NCI-H345 treated with DMSO at 0.1 percent for 48 hours (cell line): ENCODE measurements at regions not wholly inside any gene's neighbourhood (a gene's known extent, or its start where the extent isn't known, plus 50 kb on each side); places are given as distances from the start of the nearest gene placed in this dataset.
"Not testable (repeated sequence)": the region's sequence is repeated elsewhere in the genome, so short reads cannot be mapped to it uniquely, and the experiment has no call there.

Source experiments
- DNase-seq: peaks from one replicate; lab custom pipeline; 2025; ENCODE audit not compliant: unreplicated experiment; lab: John Stamatoyannopoulos, UW

DNA sequence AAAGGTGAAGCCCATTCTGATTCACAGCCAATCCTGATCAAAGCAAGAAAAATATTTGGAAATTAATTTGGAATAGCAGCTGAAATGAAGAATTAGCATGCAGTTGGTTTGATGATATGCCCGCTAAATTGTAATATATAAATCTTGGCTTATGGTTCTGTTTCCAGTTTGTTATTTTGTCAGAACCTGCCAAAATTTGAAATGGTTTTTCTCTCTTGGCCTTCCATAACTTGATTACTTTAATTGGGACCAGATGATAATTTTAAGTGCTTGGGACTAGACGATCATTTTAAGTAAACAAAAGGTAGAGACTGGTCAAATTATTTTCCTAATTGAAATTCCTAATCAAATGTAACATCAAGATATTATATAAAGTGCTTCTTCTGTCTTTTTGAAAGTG is 842.4 kb downstream of the TBL1XR1 start:
- no peak for DNase-seq

DNA sequence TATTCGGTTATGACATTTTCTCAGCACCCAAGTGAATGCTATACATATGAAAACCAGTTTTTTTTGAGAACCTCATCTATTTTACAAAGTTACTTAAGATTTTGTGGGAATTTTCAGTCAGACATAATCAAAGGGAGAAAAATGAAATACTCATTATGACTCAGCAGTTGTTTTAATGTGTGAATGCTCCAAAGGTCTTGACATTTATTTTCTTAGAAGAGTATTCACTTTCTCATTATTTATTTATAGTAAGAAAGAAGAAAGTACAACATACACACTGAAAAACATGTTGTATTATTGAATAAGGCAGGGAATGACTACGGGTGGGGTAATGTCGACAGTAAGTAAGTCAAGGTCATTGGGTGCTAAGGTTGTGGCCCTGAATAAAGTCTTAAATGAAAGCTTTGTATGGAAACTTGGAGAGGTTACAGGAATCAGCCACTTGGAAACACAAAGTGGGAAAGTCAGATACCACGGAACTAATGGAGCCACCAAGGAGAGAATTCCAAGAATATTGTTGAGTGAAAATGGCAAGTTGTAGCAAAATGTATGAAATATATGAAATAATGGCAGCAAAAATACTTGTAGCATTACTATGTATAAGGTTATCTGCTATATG is 844.5 kb downstream of the TBL1XR1 start:
- no peak for DNase-seq

DNA sequence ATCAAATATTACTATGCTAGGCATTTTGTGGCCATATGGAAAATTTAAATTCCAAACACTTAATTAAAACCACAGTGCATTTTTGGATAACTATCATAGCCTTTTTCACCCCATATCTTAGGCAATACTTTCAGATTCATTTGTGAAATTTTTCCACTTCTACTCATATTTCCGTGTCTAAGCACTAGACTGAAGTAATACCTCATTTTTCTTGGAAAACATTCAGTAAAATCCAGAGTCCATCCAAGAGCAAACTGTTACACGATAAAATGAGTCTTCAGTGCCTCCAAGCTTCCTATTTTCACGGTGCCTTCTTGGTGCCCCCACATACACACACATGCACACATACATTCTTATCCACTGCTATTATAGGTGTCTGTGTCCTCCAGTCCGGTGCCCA is 845.9 kb downstream of the TBL1XR1 start:
- no peak for DNase-seq

DNA sequence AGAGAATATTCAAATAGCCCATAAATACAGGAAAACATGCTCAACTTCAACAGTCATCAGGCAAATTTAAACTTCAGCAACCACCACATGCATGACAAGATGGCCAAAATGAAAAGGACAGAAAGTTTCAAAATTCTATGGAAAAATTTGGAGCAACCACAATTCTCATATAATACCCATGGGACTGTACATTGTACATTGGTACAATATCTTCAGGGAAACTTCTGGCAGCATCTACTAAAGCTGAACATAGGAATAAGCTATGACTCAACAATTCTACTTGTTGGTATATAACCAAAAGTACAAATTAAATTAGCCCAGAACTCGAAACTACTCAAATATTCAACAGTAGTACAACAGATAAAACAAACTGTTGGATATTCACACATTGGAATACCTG is 847.6 kb downstream of the TBL1XR1 start:
- no peak for DNase-seq

DNA sequence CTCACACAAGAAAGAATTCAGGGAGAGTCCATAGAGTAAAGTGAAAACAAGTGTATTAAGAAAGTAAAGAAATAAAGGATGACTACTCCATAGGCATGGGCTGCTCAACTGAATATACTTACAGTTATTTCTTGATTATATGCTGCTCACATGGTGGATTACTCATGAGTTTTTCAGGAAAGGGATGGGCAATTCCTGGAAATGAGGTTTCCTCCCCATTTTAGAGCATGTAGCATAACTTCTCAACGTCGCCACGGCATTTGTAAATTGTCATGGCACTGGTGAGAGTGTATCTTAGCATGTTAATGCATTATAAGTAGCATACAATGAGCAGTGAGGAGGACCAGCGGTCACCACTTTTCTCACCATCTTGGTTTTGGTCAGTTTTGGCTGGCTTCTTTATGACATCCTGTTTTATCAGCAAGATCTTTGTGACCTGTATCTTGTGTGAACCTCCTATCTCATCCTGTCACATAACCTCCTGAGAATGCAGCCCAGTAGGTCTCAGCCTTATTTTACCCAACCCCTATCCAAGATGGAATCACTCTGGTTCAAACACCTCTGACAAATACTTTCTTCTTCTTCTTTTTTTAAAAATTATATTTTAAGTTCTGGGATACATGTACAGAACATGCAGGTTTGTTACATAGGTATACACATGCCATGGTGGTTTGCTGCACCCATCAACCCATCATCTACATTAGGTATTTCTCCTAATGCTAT is 849.7 kb downstream of the TBL1XR1 start:
- no peak for DNase-seq

DNA sequence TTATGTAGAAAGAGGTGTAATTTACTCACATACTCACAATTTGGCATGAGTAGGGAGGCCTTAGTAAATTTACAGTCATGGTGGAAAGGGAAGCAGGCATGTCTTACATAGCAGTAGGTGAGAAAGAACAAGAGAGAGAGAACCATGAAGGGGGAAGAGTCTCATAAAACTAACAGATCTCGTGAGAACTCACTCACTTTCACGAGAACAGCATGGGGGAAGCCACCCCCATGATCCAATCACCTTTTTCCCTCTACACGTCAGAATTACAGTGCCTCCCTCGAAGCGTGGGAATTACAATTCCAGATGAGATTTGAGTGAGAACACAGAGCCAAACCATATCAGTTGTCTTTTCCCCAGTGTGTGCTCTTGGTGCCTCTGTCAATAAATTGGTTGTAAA is 855.3 kb downstream of the TBL1XR1 start:
- DNase-seq, result no peak

DNA sequence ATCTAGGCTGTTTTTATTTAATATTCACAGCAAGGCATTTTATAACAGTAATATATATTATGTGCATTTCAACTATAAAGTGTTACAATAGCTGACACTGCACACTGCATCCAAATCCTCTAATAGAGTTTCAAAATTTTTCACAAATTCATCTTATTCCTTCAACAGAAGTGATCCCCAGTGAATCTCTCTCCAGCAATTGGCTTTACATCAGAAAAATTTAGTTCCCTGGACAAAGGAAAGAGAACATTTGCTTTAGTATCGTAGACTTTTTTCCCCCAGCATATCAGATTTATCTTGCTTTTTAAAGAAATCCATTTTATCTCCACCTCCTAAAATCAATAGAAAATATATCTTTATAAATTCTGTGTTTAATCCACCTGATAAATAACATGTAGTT is 868.6 kb downstream of the TBL1XR1 start:
- no peak for DNase-seq

DNA sequence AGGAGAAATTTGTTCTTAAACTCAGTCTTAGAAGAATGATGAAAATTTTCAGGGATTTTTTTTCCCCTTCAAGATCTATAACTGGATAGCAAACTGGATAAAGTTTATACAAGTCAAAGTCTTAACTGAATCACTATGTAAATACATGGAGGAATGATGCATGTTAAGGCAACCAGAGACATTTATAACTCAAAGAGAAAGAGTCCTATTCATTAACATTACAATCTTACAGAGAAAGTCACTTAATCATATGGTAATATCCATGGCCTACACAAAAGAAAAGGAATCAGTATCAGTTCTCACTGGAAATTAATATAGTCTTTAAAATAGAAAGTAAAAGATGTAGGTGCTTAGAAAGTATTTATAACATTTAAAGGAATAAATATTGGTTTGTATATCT is 869.1 kb downstream of the TBL1XR1 start:
- DNase-seq, result no peak

DNA sequence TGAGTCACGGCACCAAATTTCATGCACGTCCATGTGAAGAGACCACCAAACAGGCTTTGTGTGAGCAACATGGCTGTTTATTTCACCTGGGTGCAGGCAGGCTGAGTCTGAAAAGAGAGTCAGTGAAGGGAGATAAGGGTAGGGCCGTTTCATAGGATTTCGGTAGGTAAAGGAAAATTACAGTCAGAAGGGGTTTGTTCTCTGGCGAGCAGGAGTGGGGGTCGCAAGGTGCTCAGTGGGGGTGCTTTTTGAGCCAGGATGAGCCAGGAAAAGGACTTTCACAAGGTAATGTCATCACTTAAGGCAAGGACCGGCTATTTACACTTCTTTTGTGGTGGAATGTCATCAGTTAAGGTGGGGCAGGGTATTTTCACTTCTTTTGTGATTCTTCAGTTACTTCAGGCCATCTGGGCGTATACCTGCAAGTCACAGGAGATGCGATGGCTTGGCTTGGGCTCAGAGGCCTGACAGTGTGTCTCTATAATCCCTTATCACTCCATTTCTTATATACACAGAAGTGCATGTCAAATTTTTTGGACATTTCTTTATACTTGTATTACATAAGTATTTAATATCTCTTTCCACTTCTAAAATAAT is 870.3 kb downstream of the TBL1XR1 start:
- not testable (repeated sequence) for DNase-seq

DNA sequence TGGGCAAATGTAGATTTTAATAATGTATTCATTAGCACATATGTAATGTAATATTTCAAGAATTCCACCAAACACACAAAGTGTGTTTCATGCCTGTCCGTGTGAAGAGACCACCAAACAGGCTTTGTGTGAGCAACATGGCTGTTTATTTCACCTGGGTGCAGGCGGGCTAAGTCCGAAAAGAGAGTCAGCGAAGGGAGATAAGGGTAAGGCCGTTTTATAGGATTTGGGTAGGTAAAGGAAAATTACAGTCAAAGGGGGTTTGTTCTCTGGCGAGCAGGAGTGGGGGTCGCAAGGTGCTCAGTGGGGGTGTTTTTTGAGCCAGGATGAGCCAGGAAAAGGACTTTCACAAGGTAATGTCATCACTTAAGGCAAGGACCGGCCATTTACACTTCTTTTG is 875.8 kb downstream of the TBL1XR1 start:
- DNase-seq, result not testable (repeated sequence)

DNA sequence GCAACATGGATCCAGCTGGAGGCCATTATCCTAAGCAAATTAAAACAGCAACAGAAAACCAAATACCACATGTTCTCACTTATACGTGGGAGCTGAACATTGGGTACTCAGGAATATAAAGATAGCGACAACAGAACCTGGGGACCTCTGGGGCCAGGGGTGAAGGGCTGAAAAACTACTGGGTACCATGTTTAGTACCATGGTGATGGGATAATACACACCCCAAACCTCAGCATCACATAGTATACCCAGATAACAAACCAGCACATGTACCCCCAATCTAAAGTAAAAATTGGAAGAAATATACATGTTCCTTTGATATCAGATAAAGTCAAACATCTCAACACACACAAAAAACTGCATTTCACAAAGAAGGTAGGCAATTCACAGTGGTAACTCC is 876.2 kb downstream of the TBL1XR1 start:
- no peak for DNase-seq

DNA sequence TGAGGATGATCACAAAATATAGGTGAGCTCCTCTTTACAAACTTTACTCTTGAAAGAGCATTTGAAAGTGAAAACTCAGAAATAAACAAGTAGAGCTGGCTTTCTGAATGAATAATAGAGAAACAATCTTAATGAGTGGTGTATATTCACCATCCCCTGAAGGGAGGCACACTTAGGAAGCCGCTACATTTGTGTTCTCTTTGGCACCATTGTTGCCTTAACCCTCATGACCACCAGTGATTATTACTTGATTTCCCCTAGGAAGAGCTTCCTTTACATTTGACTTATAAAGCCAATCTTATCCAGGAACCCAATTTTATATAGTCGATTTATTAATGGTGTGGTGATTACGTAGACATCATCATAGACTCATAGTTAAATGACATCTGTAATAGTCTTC is 883.9 kb downstream of the TBL1XR1 start:
- no peak for DNase-seq

DNA sequence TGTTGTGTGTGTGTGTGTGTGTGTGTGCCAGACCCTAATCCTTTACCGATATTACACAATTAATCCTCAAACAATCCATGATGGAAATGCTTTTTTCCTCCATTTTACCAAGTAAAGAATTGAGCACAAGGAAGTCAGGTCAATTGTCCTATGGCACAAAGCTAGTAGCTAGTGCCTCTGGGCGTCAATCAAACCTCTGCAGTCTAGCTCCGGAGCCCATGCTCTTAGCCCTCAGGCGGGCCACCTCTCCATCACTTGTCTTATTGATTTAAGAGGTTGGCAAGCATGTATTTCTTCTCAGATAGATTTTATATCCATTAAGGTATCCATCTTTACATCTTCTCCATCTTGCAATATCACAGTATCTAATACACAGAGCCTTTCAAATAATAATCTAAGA is 886.6 kb downstream of the TBL1XR1 start:
- DNase-seq, result no peak

DNA sequence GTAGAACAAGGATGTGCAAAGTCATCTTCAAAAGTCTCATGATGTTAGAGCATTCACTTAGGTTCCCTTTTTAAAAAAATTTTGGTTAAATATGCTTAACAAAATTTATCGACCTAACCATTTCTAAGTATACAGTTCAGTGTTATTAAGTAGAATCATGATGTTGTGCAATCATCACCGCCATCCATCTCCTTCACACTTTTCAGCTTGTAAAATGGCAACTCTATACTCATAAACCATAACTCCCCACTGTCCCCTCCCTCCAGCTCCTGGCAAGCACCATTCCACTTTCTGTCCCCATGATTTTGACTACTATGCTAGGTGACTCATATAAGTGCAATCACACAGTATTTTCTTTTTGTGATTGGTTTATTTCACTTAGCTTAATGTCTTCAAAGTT is 895.0 kb downstream of the TBL1XR1 start:
- DNase-seq, result no peak

DNA sequence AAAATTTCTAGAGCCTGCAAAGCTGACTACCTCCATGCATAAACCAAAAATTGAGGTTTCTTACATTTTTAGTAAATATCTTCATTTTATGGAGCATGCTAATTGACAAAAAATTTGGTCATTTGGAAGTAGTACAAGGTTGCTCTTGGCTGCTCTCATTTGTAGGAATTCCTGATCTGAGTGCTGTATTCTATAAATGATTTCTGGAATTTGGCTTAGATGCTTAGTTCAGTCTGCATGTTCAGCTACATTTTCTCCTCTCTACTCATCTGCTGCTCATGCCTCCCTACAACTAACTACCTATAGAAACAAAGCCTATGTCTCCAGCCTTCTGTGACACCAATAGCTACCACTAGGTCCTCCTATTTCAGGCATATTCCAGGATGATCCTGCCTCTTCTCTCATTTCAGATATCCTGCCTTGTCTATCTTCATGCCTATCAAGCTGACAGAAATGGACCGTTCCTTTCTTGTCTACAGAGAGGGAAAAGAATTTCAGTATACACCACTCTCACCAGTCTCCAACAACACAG is 901.1 kb downstream of the TBL1XR1 start:
- DNase-seq, result no peak

DNA sequence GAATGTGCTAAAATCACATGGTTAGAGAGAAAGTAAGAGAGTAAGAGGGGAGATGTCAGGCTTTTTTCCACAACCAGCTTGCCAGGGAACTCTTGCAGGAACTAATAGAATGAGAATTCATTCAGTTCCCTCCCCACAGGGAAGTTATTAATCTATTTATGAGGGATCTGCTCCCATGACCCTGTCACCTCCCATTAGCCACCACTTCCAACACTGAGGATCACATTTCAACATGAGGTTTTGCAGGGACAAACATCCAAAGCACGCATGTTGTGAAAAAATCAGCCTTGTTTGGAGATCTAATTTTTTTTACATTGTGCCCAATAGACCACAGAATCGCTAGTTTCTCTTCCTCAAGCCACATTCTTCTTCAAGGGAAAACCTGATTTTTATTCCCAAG is 904.0 kb downstream of the TBL1XR1 start:
- DNase-seq, result no peak

DNA sequence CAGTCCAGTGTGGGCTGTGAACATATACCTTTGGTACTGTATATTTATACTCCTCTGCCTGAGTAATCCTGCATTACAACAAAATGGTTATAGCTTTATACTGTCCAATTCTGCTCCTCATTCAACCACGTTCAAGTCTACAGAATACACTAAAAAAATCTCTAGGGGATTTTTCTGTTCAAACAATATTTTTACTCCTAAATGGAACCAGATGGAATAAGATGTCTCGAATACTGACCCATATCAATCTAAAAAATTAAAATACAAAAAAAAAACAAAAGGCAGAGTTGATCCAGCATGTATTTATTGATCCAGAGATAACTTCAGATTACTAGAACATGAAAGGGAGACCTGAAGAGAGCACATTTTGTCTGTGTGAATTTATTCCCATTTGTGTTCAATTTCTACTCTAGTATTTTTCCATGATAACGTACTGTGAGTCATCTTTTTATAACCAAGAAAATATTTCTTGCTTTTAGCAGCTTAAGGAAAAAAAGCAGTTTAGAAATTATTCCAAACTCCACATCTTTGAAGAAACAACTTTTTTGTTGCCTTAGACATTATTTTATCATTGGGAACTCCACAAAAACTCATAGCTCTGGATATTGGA is 910.7 kb downstream of the TBL1XR1 start:
- no peak for DNase-seq

DNA sequence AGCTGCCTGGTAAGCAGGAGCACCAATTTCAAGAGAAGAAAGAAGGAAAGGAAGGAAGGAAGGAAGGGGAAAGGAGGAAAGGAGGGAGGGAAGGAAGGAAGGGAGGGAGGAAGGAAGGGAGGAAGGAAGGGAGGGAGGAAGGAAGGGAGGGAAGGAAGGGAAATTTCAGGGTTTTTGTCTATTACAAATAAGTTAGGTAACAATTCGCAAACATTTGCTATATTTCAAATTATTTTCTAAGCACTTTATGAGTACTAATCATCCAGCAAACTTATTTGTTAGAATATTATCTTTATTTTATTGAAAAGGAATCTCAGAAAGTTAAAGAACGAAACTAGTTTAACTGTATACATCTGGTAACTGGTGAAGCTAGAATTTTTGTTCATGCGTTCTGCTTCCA is 921.7 kb downstream of the TBL1XR1 start:
- no peak for DNase-seq

DNA sequence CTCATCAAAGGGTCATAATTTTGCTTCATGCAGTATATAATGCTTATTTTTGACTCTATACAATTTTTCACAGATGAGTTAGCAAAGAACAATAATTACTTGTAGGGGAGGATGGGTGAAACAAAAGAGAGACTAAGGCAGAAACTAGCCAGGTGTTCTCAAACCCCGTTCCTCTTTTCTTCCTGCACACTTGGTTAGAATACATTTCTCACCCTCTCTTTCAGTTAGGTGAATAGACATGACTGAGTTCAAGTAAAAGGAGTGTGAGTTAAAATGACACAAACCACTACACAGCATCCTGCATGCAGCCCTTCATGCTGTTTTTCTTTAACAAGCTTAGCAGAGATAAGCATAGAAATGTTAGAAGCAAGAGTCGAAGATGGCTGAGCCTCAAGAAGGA is 922.2 kb downstream of the TBL1XR1 start:
- peak; percentile 23 for DNase-seq

DNA sequence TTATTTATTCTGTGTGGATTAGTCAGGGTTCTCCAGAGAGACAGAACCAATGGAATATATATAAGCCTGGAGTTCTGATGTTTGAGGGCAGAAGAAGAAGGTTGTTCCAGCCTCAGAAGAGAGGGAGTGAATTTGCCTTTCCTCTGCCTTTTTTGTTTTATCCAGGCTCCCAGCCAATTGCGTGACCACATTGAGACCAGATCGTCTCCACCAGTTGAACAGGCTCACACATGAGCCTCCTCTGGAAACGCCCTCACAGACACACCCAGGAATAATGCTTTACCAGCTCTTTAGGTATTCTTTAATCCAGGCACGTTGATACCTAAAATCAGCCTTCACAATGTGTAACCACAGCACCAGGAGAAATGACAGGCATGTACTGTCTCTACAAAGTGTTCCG is 923.1 kb downstream of the TBL1XR1 start:
- DNase-seq, result peak; percentile 87

DNA sequence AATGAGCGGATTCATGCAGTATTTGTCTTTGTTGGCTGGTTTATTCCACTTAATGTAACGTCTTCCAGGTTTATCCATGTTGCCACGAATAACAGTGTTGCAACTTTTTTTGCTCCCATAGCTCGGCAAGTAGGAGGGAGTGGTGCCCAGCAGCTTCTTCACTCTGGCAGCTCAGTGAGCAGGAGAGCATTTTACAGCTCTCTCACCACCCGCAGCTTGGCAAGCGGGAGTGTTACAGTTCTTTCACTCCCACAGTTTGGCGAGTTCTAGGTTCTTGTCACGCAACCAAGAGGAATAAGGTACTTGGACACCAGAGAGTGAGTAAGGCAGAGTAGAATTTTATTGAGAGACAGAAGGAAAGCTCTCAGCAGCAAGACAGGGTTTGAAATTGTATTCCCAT is 935.2 kb downstream of the TBL1XR1 start:
- DNase-seq, result no peak

DNA sequence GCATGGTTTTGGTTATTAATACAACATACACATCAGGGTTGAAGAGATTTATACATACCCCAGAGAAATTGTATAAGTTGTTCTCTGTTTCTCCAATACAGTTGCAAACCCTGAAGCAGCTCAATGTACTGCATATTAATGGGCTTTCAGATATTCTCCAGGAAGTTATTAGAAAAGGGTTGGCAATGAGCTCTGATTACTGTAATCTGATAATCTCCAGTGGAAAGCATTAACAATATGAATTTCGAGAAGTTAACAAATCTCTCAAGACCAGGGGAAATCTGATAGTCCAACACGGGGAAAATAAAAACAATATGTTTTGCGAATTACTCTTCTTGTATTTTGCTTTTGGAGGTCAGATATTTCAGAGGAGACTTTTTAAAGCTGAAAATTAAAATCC is 950.1 kb downstream of the TBL1XR1 start:
- DNase-seq, result no peak
